Upper lobe of left lung (tissue), 4 donors: ENCODE measurements at regions not wholly inside any gene's neighbourhood (a gene's known extent, or its start where the extent isn't known, plus 50 kb on each side); places are given as distances from the start of the nearest gene placed in this dataset.

Experiments
- EP300 ChIP-seq, 4 donors: sonication (generic); formaldehyde crosslinking; IDR thresholded peaks; one replicate each; pipeline ENCODE4 v1.5.1; 2017; ENCODE audit warnings: antibody characterized with exemption in 4 of 4, control low read depth in 2 of 4
- POLR2A ChIP-seq, 4 donors: fragments of 450-650 bp; IDR thresholded peaks; one replicate each; pipeline ENCODE4 v1.5.1; 2016 to 2017; ENCODE audit warnings: antibody characterized with exemption in 4 of 4, mild to moderate bottlenecking in 2 of 4
- POLR2AphosphoS5 ChIP-seq, 2 donors: sonication (generic); formaldehyde crosslinking; IDR thresholded peaks; one replicate each; pipeline ENCODE4 v1.5.1; 2017; ENCODE audit warnings: antibody characterized with exemption in 2 of 2
- TF ChIP-seq, protein P1 (sequence below), 6 experiments: fragments of 450-650 bp in 4 of 6; fragments of 200-600 bp in 2 of 6; sonication (generic) in 2 of 6; IDR thresholded peaks; one replicate each; pipeline ENCODE4 v1.5.1; 2016 to 2019; ENCODE audit warnings: antibody characterized with exemption in 6 of 6

DNA sequence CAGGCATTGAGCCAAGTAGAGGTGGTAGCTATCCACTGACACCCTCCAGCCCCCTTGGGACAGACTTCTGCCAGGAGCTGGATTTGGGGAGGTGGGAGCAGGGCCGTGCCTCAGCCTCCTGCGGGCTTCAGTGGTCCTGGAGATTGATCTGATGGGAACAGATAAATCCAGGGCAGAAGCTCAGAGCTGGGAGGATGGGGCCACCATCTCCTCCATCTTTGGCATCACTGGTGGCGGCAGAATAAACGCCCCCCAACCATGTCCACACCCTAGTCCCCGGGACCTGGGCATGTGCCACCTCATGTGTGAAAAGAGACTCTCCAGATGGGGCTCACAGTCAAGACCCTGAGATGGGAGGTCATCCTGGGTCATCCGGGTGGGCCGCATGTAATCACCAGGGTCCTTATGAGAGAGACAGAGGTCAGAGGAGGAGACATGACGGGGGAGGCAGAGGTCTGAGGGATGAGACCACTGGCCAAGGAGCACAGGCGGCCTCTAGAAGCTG is 209.6 kb upstream of the RTL1 start:
- TF ChIP-seq, protein P1, sequence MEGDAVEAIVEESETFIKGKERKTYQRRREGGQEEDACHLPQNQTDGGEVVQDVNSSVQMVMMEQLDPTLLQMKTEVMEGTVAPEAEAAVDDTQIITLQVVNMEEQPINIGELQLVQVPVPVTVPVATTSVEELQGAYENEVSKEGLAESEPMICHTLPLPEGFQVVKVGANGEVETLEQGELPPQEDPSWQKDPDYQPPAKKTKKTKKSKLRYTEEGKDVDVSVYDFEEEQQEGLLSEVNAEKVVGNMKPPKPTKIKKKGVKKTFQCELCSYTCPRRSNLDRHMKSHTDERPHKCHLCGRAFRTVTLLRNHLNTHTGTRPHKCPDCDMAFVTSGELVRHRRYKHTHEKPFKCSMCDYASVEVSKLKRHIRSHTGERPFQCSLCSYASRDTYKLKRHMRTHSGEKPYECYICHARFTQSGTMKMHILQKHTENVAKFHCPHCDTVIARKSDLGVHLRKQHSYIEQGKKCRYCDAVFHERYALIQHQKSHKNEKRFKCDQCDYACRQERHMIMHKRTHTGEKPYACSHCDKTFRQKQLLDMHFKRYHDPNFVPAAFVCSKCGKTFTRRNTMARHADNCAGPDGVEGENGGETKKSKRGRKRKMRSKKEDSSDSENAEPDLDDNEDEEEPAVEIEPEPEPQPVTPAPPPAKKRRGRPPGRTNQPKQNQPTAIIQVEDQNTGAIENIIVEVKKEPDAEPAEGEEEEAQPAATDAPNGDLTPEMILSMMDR (IDR thresholded peaks at IDR 0.05) = no peak
- TF ChIP-seq EP300 (IDR thresholded peaks at IDR 0.05) (no peak), POLR2A (IDR thresholded peaks at IDR 0.05) (no peak), POLR2AphosphoS5 (IDR thresholded peaks at IDR 0.05) (no peak)
